ENCODE measurements at regions not wholly inside any gene's neighbourhood (a gene's known extent, or its start where the extent isn't known, plus 50 kb on each side); places are given as distances from the start of the nearest gene placed in this dataset.

- TF ChIP-seq, protein P1, sequence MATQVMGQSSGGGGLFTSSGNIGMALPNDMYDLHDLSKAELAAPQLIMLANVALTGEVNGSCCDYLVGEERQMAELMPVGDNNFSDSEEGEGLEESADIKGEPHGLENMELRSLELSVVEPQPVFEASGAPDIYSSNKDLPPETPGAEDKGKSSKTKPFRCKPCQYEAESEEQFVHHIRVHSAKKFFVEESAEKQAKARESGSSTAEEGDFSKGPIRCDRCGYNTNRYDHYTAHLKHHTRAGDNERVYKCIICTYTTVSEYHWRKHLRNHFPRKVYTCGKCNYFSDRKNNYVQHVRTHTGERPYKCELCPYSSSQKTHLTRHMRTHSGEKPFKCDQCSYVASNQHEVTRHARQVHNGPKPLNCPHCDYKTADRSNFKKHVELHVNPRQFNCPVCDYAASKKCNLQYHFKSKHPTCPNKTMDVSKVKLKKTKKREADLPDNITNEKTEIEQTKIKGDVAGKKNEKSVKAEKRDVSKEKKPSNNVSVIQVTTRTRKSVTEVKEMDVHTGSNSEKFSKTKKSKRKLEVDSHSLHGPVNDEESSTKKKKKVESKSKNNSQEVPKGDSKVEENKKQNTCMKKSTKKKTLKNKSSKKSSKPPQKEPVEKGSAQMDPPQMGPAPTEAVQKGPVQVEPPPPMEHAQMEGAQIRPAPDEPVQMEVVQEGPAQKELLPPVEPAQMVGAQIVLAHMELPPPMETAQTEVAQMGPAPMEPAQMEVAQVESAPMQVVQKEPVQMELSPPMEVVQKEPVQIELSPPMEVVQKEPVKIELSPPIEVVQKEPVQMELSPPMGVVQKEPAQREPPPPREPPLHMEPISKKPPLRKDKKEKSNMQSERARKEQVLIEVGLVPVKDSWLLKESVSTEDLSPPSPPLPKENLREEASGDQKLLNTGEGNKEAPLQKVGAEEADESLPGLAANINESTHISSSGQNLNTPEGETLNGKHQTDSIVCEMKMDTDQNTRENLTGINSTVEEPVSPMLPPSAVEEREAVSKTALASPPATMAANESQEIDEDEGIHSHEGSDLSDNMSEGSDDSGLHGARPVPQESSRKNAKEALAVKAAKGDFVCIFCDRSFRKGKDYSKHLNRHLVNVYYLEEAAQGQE (IDR thresholded peaks at IDR 0.05; ENCODE audit: low read depth), result no peak
- no peak for TF ChIP-seq SRF (IDR thresholded peaks at IDR 0.05; ENCODE audit: low read depth)
- no peak for TF ChIP-seq SIN3A (IDR thresholded peaks at IDR 0.05; ENCODE audit: low read depth)
Observed at GRCh38 chr15:47312161-47312560, 405.1 kb upstream of the SEMA6D start (continued).

DNA sequence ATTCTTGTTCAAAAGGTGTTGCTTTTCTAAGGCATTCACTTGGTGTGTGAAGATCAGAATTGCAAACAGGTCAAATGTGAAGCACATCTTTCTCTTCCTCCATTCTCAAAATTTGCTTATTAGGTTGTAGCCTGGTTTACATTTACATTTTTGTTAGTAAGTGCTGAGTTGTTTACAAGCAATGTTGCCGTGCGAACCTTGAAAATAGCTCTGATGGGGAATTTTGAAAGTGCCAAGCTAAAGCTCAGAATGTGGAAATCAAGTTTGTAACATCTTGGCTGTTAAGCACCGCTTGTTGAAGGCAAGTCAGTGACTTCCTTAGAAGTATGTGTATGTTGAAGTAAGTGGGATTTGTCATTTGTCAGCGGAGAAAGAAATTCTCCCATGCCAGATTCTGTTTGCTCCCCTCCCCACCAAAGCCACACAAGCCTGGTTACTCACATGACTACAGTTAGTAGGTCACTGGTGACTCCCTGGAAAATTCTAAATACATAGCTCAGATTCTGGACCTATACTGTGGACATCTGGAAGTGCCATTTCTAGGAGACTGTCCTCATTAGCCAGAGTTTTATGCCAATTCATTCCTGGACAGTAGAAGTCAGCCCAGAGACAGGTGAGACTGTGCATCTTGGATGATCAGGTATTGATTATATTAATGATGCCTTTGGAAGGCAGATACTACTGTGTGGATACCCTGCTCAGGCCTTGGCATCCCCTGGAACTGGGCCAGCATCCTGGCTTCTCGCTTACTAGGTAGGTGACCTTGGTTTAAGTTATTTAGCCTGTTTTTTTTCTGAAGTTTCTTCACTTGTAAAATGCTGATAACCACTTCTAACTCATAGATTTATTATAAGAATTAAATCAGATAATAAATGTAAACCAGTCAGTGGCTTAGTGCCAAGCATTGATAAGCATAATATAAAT, 390.6 kb upstream of the SEMA6D start:
- ChIA-PET CTCF (no interaction called here), RAD21 (ENCODE audit: low non-redundant PET in 1 of 2, low total read pairs in 2 of 2, uncharacterized antibody in 2 of 2, unreplicated experiment in 2 of 2) (no interaction called here), POLR2A (no interaction called here)
- Histone ChIP-seq H3K9ac (ENCODE audit: low read length) (no peak overlapping the region), H4K20me1 (ENCODE audit: insufficient read depth) (no peaks in the 10 kb centered on the region), H3K4me2 (ENCODE audit: low read length) (no peak overlapping the region), H2AFZ (ENCODE audit: low read depth, low read length, poor library complexity, severe bottlenecking) (no peak overlapping the region), H3K9me2 (ENCODE audit: insufficient read depth) (no peaks in the 10 kb centered on the region), H3K4me1 (ENCODE audit: control insufficient read depth in 1 of 2, insufficient read depth in 2 of 2, low read length in 2 of 2) (no peaks in the 10 kb centered on the region), H3K9me3 (ENCODE audit: control insufficient read depth in 1 of 2, insufficient read depth in 1 of 2, low read depth in 1 of 2, low read length in 2 of 2) (peaks cover 13 to 40% of the 10 kb centered on the region in 2 experiments; a peak in 2 of 4 replicates), H3K36me3 (ENCODE audit: control insufficient read depth in 1 of 2, insufficient read depth in 2 of 2, low read length in 2 of 2) (no peaks in the 10 kb centered on the region), H3K27me3 (ENCODE audit: insufficient read depth, low read length) (no peaks in the 10 kb centered on the region), H3K4me3 (replicated peaks in 1 of 2; ENCODE audit: low read depth in 1 of 2, low read length in 2 of 2) (no peak overlapping the region), H3K79me2 (ENCODE audit: insufficient read depth, low read length) (no peaks in the 10 kb centered on the region), H3K27ac (ENCODE audit: low read depth, low read length) (no peak overlapping the region)
- BruUV-seq (replicated peaks), result no TSS peak
- intact Hi-C loops (cut with micrococcal nuclease), result no loop called here
- TF ChIP-seq RAD21 (IDR thresholded peaks at IDR 0.05; ENCODE audit: low read depth) (no peak), SRF (IDR thresholded peaks at IDR 0.05; ENCODE audit: low read depth) (no peak), FOSL1 (IDR thresholded peaks at IDR 0.05; ENCODE audit: low read depth) (no peak), YY1 (IDR thresholded peaks at IDR 0.05; ENCODE audit: extremely low read depth, insufficient replicate concordance, low read depth, low read length) (no peak), ELF1 (IDR thresholded peaks at IDR 0.05; ENCODE audit: borderline replicate concordance, low read depth) (no peak), ZNF274 (IDR thresholded peaks at IDR 0.05; ENCODE audit: low read depth, low read length) (no peak)
- TF ChIP-seq, protein P1 (IDR thresholded peaks at IDR 0.05; ENCODE audit: low read depth), result no peak
- no peak for ATAC-seq
- DNase-seq (ENCODE audit: low read depth, low spot score), result no peak

Data from HCT116 (cell line).